Globus pallidus (tissue), 1 donor: ENCODE measurements at regions not wholly inside any gene's neighbourhood (a gene's known extent, or its start where the extent isn't known, plus 50 kb on each side); places are given as distances from the start of the nearest gene placed in this dataset.

Experiments
- DNase-seq: peaks from one replicate; pipeline ENCODE4 v3.0.0-alpha.2; 2015; ENCODE audit warnings: low spot score

- no peak for DNase-seq
Measured at GRCh38 chr12:93015871-93016751, 87.0 kb upstream of the EEA1 start.

DNA sequence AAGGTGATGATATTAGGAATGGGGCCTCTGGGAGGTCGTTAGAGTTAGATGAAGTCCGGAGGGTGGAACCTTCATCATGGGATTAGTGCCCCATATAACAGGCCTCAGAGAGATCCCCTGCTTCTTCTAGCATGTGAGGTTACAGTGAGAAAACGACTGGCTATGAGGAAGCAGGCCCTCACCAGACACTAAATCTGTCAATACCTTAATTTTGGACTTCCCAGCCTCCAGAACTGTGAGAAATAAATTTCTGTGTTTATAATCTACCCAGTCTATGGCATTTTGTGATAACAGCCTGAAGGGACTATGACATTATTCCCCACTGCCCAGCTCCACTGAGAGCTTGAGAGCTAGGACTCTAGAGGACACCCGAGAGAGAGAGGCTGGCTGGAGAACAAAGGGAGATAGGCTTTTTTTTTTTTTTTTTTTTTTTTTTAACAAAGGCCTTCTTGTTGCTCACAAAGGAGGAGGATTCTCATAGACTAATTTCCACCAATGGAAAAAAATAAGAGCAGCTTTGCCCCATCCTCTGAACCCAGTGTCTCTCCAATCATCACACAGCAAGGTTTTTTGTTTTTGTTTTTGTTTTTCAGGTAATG lies 87.8 kb upstream of the EEA1 start:
- DNase-seq: peak; percentile 85

DNA sequence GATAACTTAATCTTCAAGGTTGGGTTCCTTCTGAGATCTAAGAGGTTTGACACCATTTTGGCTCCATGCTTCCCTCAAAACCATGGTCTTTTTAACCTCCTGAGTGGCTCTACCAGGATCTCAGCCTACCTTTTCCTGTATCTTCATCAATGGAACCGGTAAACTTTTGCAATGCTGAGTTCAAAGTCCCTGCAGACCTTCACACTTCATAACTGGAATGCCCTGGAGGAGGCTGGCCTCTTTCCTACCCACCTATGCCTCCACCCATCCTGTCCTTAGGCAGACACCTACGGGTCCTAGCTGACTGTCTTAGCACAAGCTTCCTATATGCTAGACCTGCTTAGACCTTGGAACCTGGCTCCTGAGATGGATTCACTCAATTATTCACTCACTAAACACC lies 89.5 kb upstream of the EEA1 start:
- DNase-seq: no peak

DNA sequence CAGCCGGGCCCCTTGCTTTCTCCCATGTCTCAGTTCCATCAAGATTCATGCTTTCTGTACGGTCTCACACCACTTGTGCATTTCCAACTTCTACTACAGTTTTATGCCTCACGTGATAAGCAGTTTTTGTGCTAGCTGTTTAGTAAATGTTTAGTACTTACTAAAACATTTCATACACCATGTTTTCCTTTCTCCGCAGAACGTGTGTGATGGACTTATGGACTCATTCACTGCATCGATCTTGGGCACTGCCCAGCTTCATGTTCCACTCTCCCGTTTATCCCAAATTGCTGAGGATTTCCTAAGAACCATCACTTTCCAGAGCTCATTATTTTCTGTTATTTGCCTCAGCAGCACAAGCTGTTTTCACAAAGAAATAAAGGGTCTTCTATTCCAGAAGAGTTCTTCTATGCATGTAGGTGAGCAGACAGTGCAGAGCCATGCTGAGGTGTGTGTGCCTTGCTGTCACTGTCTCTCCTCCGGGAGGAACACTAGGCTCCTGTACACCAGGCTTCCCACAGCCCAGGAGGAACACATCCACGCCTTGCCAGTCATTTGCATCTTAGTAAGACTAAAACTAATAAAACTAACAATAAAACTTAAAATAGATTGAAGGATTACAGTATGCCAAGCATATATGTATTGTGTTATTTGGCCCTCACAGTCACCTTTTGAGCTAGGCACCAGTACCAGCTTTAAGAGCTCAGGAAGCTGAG lies 90.3 kb upstream of the EEA1 start:
- DNase-seq: no peak

- no peak for DNase-seq
Measured at GRCh38 chr12:93019975-93020630, 91.0 kb upstream of the EEA1 start.

DNA sequence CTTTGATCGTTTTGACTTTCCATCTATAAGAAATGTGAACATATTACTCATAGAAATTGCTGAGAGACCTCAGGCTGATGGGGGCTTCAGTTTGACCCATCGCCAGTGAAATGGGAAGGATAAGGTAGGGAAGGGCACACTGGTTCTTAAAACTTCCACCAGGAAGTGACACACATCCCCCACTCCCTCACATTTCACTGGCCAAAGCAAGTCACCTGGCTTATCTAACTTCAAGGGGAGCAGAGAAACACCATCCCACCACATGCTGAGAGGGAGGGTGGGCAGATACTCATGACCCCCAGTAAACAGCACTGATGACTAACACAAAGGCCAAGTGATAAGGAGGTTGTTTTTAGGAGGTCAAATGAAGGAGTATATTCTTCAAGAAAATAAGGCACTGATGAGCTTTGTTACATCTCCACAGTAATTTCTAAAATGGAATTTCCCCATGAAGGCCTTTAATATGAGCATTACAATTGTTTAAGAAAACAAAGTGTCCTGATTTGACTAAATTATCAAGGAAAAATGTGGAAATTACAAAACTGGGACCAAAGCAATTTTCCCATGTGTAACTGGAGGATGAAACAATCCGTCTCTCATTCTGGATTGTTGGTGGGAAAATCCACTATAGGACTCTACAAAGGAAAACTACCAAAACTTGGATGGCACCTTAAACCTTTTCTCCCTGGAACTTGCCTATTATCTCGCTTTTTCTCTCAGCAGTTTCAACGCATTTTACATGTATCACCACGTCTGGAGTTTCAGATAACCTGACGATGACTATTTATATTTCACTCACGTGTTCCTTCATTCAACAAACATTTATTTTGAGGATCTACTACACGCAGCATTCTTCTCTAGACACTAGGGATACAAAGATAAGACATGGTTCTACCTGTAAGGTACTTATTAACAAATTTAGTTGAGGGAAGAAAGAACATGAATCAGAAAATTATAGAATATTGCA lies 91.8 kb upstream of the EEA1 start:
- no peak for DNase-seq

- no peak for DNase-seq
Measured at GRCh38 chr12:93022603-93023340, 93.7 kb upstream of the EEA1 start.

DNA sequence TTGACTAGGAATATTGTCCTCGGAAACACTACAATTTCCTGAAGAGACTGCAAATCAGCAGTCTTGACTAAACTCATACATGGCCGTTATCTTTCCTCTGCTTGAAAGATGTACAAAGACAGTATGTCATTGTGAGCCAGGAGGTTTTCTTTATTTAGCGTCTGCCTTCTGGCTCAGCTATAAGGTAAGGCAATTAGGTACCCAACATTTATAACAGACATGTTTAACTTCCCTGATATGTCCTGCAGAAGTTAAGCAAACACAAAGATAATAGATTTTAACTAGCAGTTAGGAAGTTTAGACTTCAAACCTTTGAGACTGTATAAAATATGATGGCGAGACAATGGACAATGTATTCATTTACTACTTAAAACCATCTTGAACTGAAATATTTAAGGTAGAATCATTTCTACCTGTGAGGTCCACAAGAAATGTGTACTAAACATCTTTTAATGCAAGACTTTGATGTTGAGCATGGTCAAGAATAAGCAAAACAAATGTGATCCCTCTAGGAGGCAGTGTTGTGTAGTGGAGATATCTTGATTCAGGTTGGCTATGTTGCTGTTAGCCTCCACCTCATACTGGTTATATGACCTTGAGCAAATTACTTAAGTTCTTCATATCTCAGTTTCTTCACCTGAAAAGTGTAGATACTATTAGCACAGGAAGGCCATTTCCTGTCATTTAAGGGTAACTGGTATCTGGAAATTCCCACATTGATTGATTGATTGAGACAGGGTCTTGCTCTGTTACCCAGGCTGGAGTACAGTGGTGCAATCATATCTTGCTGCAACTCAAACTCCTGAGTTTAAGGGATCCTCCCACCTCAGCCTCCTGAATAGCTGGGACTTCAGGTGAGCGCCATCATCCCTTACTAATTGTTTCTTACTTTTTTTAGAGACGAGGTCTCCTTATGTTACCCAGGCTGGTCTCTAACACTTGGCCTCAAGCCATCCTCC lies 96.3 kb upstream of the EEA1 start:
- peak; percentile 37 for DNase-seq

DNA sequence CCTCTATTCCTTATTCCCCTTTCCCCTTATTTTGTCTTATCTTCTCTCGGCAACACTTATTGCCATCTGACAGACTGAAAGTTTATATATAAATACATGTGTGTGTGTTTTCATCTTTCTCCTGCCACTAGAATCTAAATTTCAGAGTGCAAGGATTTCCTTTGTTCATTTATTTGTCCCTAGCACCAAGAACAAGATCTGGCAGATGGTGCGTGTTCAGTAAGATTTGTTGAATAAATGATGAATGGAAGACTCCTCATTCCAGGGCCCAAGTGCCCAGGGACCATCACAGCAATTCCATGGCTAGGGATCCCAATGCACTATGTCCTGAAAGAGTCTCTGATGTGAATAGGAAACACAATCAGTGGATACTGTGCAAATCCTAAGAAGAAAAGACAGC lies 97.9 kb upstream of the EEA1 start:
- DNase-seq: no peak

- DNase-seq: no peak
Measured at GRCh38 chr12:93029091-93029490, 100.0 kb upstream of the EEA1 start.

DNA sequence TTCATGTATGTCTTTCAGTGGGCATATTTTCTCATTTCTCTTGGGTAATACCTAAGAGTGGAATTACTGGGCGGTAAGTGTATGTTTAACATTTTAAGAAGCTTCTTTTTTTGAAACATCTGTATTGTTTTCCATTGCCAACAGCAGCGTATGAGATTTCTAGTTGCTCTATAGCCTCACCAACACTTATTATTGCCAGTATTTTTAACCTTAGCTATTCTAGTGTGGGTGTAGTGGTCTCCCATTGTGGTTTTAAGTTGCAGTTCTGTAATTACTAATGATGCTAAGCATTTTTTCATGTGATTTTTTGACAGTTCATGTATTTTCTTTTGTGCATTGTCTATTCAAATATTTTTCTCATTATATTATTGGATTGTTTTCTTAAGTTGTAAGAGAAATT lies 101.9 kb upstream of the EEA1 start:
- no peak for DNase-seq

- no peak for DNase-seq
Measured at GRCh38 chr12:93032758-93033157, 103.7 kb upstream of the EEA1 start.

DNA sequence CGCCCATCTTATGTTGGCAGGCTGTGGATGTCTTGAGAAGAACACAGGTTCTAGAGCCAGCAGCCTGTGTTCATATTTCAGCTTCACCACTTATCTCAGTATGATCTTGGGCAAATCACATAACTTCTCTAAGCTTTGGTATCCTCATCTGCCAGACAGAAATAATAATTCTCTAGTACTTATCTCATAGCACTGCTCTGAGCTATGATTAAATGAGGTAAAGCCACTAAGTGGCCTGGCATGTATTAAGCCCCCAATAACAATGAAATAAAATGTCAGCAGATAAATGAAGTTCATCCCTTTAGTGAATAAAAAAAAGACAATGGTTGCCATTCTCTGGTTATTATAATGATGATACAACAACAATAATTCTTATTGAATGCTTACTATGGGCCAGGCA lies 104.9 kb upstream of the EEA1 start:
- DNase-seq: no peak

- no peak for DNase-seq
Measured at GRCh38 chr12:93039062-93039461, 110.0 kb upstream of the EEA1 start.

- DNase-seq: no peak
Measured at GRCh38 chr12:93039930-93040329, 110.8 kb upstream of the EEA1 start.

- DNase-seq: no peak
Measured at GRCh38 chr12:93040367-93040766, 111.3 kb upstream of the EEA1 start.

- DNase-seq: no peak
Measured at GRCh38 chr12:93041416-93041815, 112.3 kb upstream of the EEA1 start.

GRCh38 chr12:93042283-93042682 lies 113.2 kb upstream of the EEA1 start:
- no peak for DNase-seq

GRCh38 chr12:93042684-93043083 lies 113.6 kb upstream of the EEA1 start:
- DNase-seq: no peak
